Calu3 (cell line): ENCODE measurements at regions not wholly inside any gene's neighbourhood (a gene's known extent, or its start where the extent isn't known, plus 50 kb on each side); places are given as distances from the start of the nearest gene placed in this dataset.
"Not testable (repeated sequence)": the region's sequence is repeated elsewhere in the genome, so short reads cannot be mapped to it uniquely, and the experiment has no call there.

Experiments used
- BruUV-seq: library from RNA; stranded (reverse); fragments of 400-500 nt; replicated peaks from 2 replicates; lab custom pipeline; 2021; lab: Mats Ljungman, UMichigan
- CTCF ChIA-PET: fragments of 300-600 bp; sonication (Branson Sonifier 250); formaldehyde crosslinking; loops from one replicate; lab custom pipeline; 2022; ENCODE audit warnings: antibody characterized with exemption; lab: Charles Lee
- DNase-seq: peaks from one replicate; pipeline ENCODE4 v3.0.0; 2022
- H3K27ac Mint-ChIP-seq: one replicate; pipeline ENCODE4 v1.8.0; 2022; ENCODE audit warnings: mixed read lengths; ENCODE audit not compliant: unreplicated experiment
- H3K27me3 Mint-ChIP-seq: one replicate; pipeline ENCODE4 v1.8.0; 2022; ENCODE audit warnings: mixed read lengths; ENCODE audit not compliant: unreplicated experiment
- H3K36me3 Mint-ChIP-seq: one replicate; pipeline ENCODE4 v1.8.0; 2022; ENCODE audit warnings: mild to moderate bottlenecking, moderate library complexity, mixed read lengths; ENCODE audit not compliant: insufficient read depth, unreplicated experiment
- H3K4me1 Mint-ChIP-seq: one replicate; pipeline ENCODE4 v1.8.0; 2022; ENCODE audit warnings: mild to moderate bottlenecking, low read depth, mixed read lengths; ENCODE audit not compliant: unreplicated experiment
- H3K4me3 Mint-ChIP-seq: one replicate; pipeline ENCODE4 v1.8.0; 2022; ENCODE audit warnings: mild to moderate bottlenecking, low read depth, moderate library complexity, mixed read lengths; ENCODE audit not compliant: unreplicated experiment
- H3K9me3 Mint-ChIP-seq: one replicate; pipeline ENCODE4 v1.8.0; 2022; ENCODE audit warnings: low read depth, mixed read lengths; ENCODE audit not compliant: unreplicated experiment
- CTCF ChIP-seq: fragments of 200-600 bp; IDR thresholded peaks from one replicate; pipeline ENCODE4 v1.8.0; 2022; ENCODE audit warnings: antibody characterized with exemption; ENCODE audit not compliant: unreplicated experiment
- intact Hi-C: fragments of 100-400 bp; cut with micrococcal nuclease; formaldehyde crosslinking; loops from one replicate; pipeline ENCODE4 v1.10.0; 2022; ENCODE audit not compliant: unreplicated experiment

GRCh38 chr10:2201534-2202099 lies 464.3 kb upstream of the ADARB2 start:
- H3K4me1 Mint-ChIP-seq: no peaks in the 10 kb centered on the region
- intact Hi-C loops: no loop called here
- H3K36me3 Mint-ChIP-seq: no peaks in the 10 kb centered on the region
- DNase-seq: no peak
- H3K27ac Mint-ChIP-seq: no peak overlapping the region
- BruUV-seq: no TSS peak
- no peaks in the 10 kb centered on the region for H3K27me3 Mint-ChIP-seq
- no peak overlapping the region for H3K4me3 Mint-ChIP-seq
- TF ChIP-seq CTCF: no peak
- CTCF ChIA-PET: no interaction called here
- peaks cover 9% of the 10 kb centered on the region for H3K9me3 Mint-ChIP-seq

- DNase-seq: no peak
- H3K27me3 Mint-ChIP-seq: no peaks in the 10 kb centered on the region
- intact Hi-C loops: no loop called here
- no peaks in the 10 kb centered on the region for H3K4me1 Mint-ChIP-seq
- no peaks in the 10 kb centered on the region for H3K36me3 Mint-ChIP-seq
- H3K27ac Mint-ChIP-seq: no peak overlapping the region
- H3K9me3 Mint-ChIP-seq: peaks cover 6% of the 10 kb centered on the region
- CTCF ChIA-PET: no interaction called here
- H3K4me3 Mint-ChIP-seq: no peak overlapping the region
- BruUV-seq: no TSS peak
- no peak for TF ChIP-seq CTCF
Observed at GRCh38 chr10:2197663-2198062, 460.3 kb upstream of the ADARB2 start.

GRCh38 chr10:2196272-2196671 lies 458.9 kb upstream of the ADARB2 start:
- no TSS peak for BruUV-seq
- no peak for TF ChIP-seq CTCF
- intact Hi-C loops: no loop called here
- Mint-ChIP-seq H3K27me3 (no peaks in the 10 kb centered on the region), H3K27ac (no peak overlapping the region), H3K4me3 (no peak overlapping the region), H3K4me1 (no peaks in the 10 kb centered on the region), H3K36me3 (no peaks in the 10 kb centered on the region), H3K9me3 (peaks cover 12% of the 10 kb centered on the region)
- CTCF ChIA-PET: no interaction called here
- no peak for DNase-seq

GRCh38 chr10:2189356-2189755 lies 452.0 kb upstream of the ADARB2 start:
- H3K27ac Mint-ChIP-seq, BruUV-seq, intact Hi-C loops, H3K36me3 Mint-ChIP-seq, CTCF ChIA-PET, H3K4me3 Mint-ChIP-seq, H3K27me3 Mint-ChIP-seq, DNase-seq, H3K4me1 Mint-ChIP-seq: not testable (repeated sequence)
- H3K9me3 Mint-ChIP-seq: peaks cover 14% of the 10 kb centered on the region

- Mint-ChIP-seq H3K27ac (no peak overlapping the region), H3K27me3 (no peaks in the 10 kb centered on the region), H3K9me3 (peaks cover 14% of the 10 kb centered on the region), H3K36me3 (no peaks in the 10 kb centered on the region), H3K4me1 (no peaks in the 10 kb centered on the region), H3K4me3 (no peak overlapping the region)
- CTCF ChIA-PET: interaction anchor here (0.6 kb wide), 1 partner anchor 23 kb away, joined by 3 read pairs; no protein-coding TSS in a partner anchor
- BruUV-seq: no TSS peak
- TF ChIP-seq CTCF: no peak
- intact Hi-C loops: no loop called here
- DNase-seq: no peak
Observed at GRCh38 chr10:2188371-2188770, 451.0 kb upstream of the ADARB2 start.
